ENCODE measurements at regions not wholly inside any gene's neighbourhood (a gene's known extent, or its start where the extent isn't known, plus 50 kb on each side); places are given as distances from the start of the nearest gene placed in this dataset.

GRCh38 chr13:106789911-106790310 is 222.0 kb upstream of the ARGLU1 start:
- no peaks in the 10 kb centered on the region for H3K36me3 Mint-ChIP-seq (ENCODE audit: low read depth)
- DNase-seq (ENCODE audit: low read depth, low spot score), result no peak
- H3K4me1 Mint-ChIP-seq, result no peaks in the 10 kb centered on the region
- no peaks in the 10 kb centered on the region for H3K27me3 Mint-ChIP-seq (ENCODE audit: low read depth)
- no peak overlapping the region for H3K27ac Mint-ChIP-seq (ENCODE audit: unreplicated experiment)
- no peak overlapping the region for H3K4me3 Mint-ChIP-seq
- no peak for TF ChIP-seq CTCF (conservative IDR thresholded peaks at IDR 0.05)
- peaks cover 2% of the 10 kb centered on the region for H3K9me3 Mint-ChIP-seq

- no peak overlapping the region for H3K27ac Mint-ChIP-seq (ENCODE audit: unreplicated experiment)
- H3K4me3 Mint-ChIP-seq, result no peak overlapping the region
- no peaks in the 10 kb centered on the region for H3K27me3 Mint-ChIP-seq (ENCODE audit: low read depth)
- TF ChIP-seq CTCF (conservative IDR thresholded peaks at IDR 0.05), result no peak
- H3K4me1 Mint-ChIP-seq, result no peaks in the 10 kb centered on the region
- no peak for DNase-seq (ENCODE audit: low read depth, low spot score)
- no peaks in the 10 kb centered on the region for H3K9me3 Mint-ChIP-seq
- no peaks in the 10 kb centered on the region for H3K36me3 Mint-ChIP-seq (ENCODE audit: low read depth)
Observed at GRCh38 chr13:106786006-106786563, 218.1 kb upstream of the ARGLU1 start.

- Mint-ChIP-seq H3K27me3 (ENCODE audit: low read depth) (no peaks in the 10 kb centered on the region), H3K4me1 (no peaks in the 10 kb centered on the region), H3K9me3 (peaks cover 13% of the 10 kb centered on the region), H3K27ac (ENCODE audit: unreplicated experiment) (no peak overlapping the region), H3K4me3 (no peak overlapping the region), H3K36me3 (ENCODE audit: low read depth) (peaks cover 4% of the 10 kb centered on the region)
- TF ChIP-seq CTCF (conservative IDR thresholded peaks at IDR 0.05), result no peak
- no peak for DNase-seq (ENCODE audit: low read depth, low spot score)
Observed at GRCh38 chr13:106774621-106775020, 206.7 kb upstream of the ARGLU1 start.

GRCh38 chr13:106772006-106772601 is 204.2 kb upstream of the ARGLU1 start:
- no peaks in the 10 kb centered on the region for H3K27me3 Mint-ChIP-seq (ENCODE audit: low read depth)
- no peak for DNase-seq (ENCODE audit: low read depth, low spot score)
- H3K4me3 Mint-ChIP-seq, result no peak overlapping the region
- H3K4me1 Mint-ChIP-seq, result no peaks in the 10 kb centered on the region
- H3K27ac Mint-ChIP-seq (ENCODE audit: unreplicated experiment), result no peak overlapping the region
- H3K9me3 Mint-ChIP-seq, result peaks cover 15% of the 10 kb centered on the region
- TF ChIP-seq CTCF (conservative IDR thresholded peaks at IDR 0.05), result no peak
- peaks cover 4% of the 10 kb centered on the region for H3K36me3 Mint-ChIP-seq (ENCODE audit: low read depth)

GRCh38 chr13:106768991-106769390 is 201.1 kb upstream of the ARGLU1 start:
- H3K9me3 Mint-ChIP-seq, result peaks cover 4% of the 10 kb centered on the region
- no peak overlapping the region for H3K27ac Mint-ChIP-seq (ENCODE audit: unreplicated experiment)
- no peak overlapping the region for H3K4me3 Mint-ChIP-seq
- no peak for TF ChIP-seq CTCF (conservative IDR thresholded peaks at IDR 0.05)
- H3K27me3 Mint-ChIP-seq (ENCODE audit: low read depth), result no peaks in the 10 kb centered on the region
- DNase-seq (ENCODE audit: low read depth, low spot score), result no peak
- peaks cover 3% of the 10 kb centered on the region for H3K36me3 Mint-ChIP-seq (ENCODE audit: low read depth)
- no peaks in the 10 kb centered on the region for H3K4me1 Mint-ChIP-seq

Measured in neural crest cell (in vitro differentiated cells).